ENCODE measurements at regions not wholly inside any gene's neighbourhood (a gene's known extent, or its start where the extent isn't known, plus 50 kb on each side); places are given as distances from the start of the nearest gene placed in this dataset.
A peak's percentile ranks its signal among the peaks of the same experiment; 100 is the strongest.

DNA sequence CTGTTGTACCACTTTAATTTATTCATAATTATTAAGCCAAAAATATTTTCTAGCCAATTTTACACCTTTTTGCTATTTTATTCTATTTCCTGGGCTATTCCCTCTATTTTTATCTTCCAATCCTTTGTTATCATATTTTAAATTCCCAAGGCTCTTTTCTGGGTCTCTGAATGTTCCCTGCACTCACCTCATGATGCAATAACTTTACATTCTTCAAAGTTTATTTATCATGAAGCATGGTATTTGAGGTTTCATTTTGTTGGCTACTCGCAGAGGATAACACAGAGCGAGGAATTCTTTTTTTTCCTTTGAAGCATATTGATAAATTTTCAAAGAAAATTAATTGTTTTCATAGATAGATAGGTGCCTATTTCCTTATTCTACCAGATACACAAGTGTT lies 489.8 kb upstream of the TMPRSS15 start:
- H4K20me1 ChIP-seq (ENCODE audit: insufficient read depth, low read length), result no peaks in the 10 kb centered on the region
- no peaks in the 10 kb centered on the region for H3K36me3 ChIP-seq (replicated peaks; ENCODE audit: insufficient read depth, low read length)
- no peak for DNase-seq
- no peak overlapping the region for H2AFZ ChIP-seq (ENCODE audit: low read length)
- H3K4me2 ChIP-seq (ENCODE audit: low read depth, low read length), result no peak overlapping the region
- H3K4me3 ChIP-seq (ENCODE audit: low read length), result no peak overlapping the region
- TF ChIP-seq, protein P1, sequence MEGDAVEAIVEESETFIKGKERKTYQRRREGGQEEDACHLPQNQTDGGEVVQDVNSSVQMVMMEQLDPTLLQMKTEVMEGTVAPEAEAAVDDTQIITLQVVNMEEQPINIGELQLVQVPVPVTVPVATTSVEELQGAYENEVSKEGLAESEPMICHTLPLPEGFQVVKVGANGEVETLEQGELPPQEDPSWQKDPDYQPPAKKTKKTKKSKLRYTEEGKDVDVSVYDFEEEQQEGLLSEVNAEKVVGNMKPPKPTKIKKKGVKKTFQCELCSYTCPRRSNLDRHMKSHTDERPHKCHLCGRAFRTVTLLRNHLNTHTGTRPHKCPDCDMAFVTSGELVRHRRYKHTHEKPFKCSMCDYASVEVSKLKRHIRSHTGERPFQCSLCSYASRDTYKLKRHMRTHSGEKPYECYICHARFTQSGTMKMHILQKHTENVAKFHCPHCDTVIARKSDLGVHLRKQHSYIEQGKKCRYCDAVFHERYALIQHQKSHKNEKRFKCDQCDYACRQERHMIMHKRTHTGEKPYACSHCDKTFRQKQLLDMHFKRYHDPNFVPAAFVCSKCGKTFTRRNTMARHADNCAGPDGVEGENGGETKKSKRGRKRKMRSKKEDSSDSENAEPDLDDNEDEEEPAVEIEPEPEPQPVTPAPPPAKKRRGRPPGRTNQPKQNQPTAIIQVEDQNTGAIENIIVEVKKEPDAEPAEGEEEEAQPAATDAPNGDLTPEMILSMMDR (IDR thresholded peaks at IDR 0.05; ENCODE audit: low read length), result no peak
- TF ChIP-seq EZH2phosphoT487 (IDR thresholded peaks at IDR 0.05; ENCODE audit: low read length), result no peak
- no peak for TF ChIP-seq EZH2 (optimal IDR thresholded peaks at IDR 0.05; ENCODE audit: low read depth, low read length)
- H3K27ac ChIP-seq (ENCODE audit: low read length), result no peak overlapping the region
- H3K9me2 ChIP-seq (replicated peaks; ENCODE audit: insufficient read depth, low read length), result no peaks in the 10 kb centered on the region
- no peaks in the 10 kb centered on the region for H3K4me1 ChIP-seq (ENCODE audit: low read length)
- no peaks in the 10 kb centered on the region for H3K79me2 ChIP-seq (ENCODE audit: low read length)
- no peaks in the 10 kb centered on the region for H3K27me3 ChIP-seq (replicated peaks; ENCODE audit: insufficient read depth, low read length)
- no peak overlapping the region for H3K9ac ChIP-seq (ENCODE audit: low read length)
- no peaks in the 10 kb centered on the region for H3K9me3 ChIP-seq (replicated peaks; ENCODE audit: insufficient read depth, low read length)
- no peaks in the 10 kb centered on the region for H3F3A ChIP-seq (ENCODE audit: insufficient read depth, low read length)

DNA sequence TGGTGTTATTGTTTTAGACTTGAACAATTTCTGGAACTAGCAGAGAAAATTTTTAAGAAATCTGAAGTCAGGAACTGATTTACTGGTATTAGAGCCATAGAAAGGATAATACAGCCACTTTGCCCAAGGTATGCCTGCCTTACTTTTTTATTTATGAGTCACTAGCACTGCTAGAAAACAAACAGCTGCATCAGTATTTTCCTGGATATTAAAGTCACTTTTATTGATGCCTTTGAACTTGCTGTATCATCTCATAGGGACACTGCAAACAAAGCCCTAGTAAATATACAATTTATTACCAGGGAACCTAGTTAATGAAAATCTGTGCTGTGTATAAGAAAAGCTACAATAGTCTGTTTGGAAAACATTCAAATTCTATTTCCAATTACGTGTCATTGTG lies 490.8 kb upstream of the TMPRSS15 start:
- H3K27ac ChIP-seq (ENCODE audit: low read length), result no peak overlapping the region
- H3K9me3 ChIP-seq (replicated peaks; ENCODE audit: insufficient read depth, low read length), result no peaks in the 10 kb centered on the region
- H3K9ac ChIP-seq (ENCODE audit: low read length), result no peak overlapping the region
- no peak overlapping the region for H2AFZ ChIP-seq (ENCODE audit: low read length)
- H3F3A ChIP-seq (ENCODE audit: insufficient read depth, low read length), result peaks cover 6% of the 10 kb centered on the region
- no peaks in the 10 kb centered on the region for H3K79me2 ChIP-seq (ENCODE audit: low read length)
- no peak for DNase-seq
- H3K4me2 ChIP-seq (ENCODE audit: low read depth, low read length), result no peak overlapping the region
- TF ChIP-seq EZH2phosphoT487 (IDR thresholded peaks at IDR 0.05; ENCODE audit: low read length) (no peak), EZH2 (optimal IDR thresholded peaks at IDR 0.05; ENCODE audit: low read depth, low read length) (no peak)
- TF ChIP-seq, protein P1 (IDR thresholded peaks at IDR 0.05; ENCODE audit: low read length), result no peak
- peaks cover 6% of the 10 kb centered on the region for H3K4me1 ChIP-seq (ENCODE audit: low read length)
- no peaks in the 10 kb centered on the region for H4K20me1 ChIP-seq (ENCODE audit: insufficient read depth, low read length)
- H3K36me3 ChIP-seq (replicated peaks; ENCODE audit: insufficient read depth, low read length), result no peaks in the 10 kb centered on the region
- no peaks in the 10 kb centered on the region for H3K27me3 ChIP-seq (replicated peaks; ENCODE audit: insufficient read depth, low read length)
- no peak overlapping the region for H3K4me3 ChIP-seq (ENCODE audit: low read length)
- no peaks in the 10 kb centered on the region for H3K9me2 ChIP-seq (replicated peaks; ENCODE audit: insufficient read depth, low read length)

DNA sequence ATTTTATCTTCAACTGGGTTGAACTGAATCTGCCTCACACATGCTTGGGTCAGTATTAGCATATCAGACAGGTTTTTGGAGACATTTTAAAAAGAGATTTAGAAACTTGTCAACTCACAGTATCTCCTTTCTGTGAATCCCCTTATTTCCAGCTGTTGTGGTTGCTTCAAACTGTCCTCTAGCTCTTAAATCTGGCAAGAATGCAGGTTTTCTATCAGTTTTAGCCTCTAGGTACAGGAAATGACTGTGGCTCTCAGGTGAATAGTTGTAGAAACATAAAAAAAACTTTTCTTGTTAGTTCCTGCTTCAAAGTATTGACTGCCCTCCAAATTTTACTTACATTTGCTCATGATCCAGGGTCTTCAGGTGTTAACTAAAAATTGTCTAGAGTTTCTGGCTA lies 495.7 kb upstream of the TMPRSS15 start:
- no peaks in the 10 kb centered on the region for H3K9me3 ChIP-seq (replicated peaks; ENCODE audit: insufficient read depth, low read length)
- H4K20me1 ChIP-seq (ENCODE audit: insufficient read depth, low read length), result no peaks in the 10 kb centered on the region
- H3K9me2 ChIP-seq (replicated peaks; ENCODE audit: insufficient read depth, low read length), result no peaks in the 10 kb centered on the region
- peak overlapping the region; percentile 49 for H3K9ac ChIP-seq (ENCODE audit: low read length)
- H3K27ac ChIP-seq (ENCODE audit: low read length), result peak overlapping the region; percentile 88
- peaks cover 13% of the 10 kb centered on the region for H3F3A ChIP-seq (ENCODE audit: insufficient read depth, low read length)
- H2AFZ ChIP-seq (ENCODE audit: low read length), result peak overlapping the region; percentile 64
- peaks cover 12% of the 10 kb centered on the region for H3K4me1 ChIP-seq (ENCODE audit: low read length)
- no peaks in the 10 kb centered on the region for H3K79me2 ChIP-seq (ENCODE audit: low read length)
- H3K36me3 ChIP-seq (replicated peaks; ENCODE audit: insufficient read depth, low read length), result no peaks in the 10 kb centered on the region
- peak overlapping the region; percentile 17 for H3K4me3 ChIP-seq (ENCODE audit: low read length)
- peak; percentile 93 for DNase-seq
- TF ChIP-seq, protein P1 (IDR thresholded peaks at IDR 0.05; ENCODE audit: low read length), result no peak
- TF ChIP-seq EZH2phosphoT487 (IDR thresholded peaks at IDR 0.05; ENCODE audit: low read length), result no peak
- no peak for TF ChIP-seq EZH2 (optimal IDR thresholded peaks at IDR 0.05; ENCODE audit: low read depth, low read length)
- H3K4me2 ChIP-seq (ENCODE audit: low read depth, low read length), result peak overlapping the region; percentile 83
- H3K27me3 ChIP-seq (replicated peaks; ENCODE audit: insufficient read depth, low read length), result no peaks in the 10 kb centered on the region

Measured in MM.1S (cell line).